ENCODE measurements at regions not wholly inside any gene's neighbourhood (a gene's known extent, or its start where the extent isn't known, plus 50 kb on each side); places are given as distances from the start of the nearest gene placed in this dataset.

- DNase-seq (ENCODE audit: low spot score in 2 of 2), result no peak
- intact Hi-C loops (cut with DNase I), result no loop called here
- Histone ChIP-seq H3K27ac (no peak overlapping the region), H3K9me3 (no peaks in the 10 kb centered on the region), H3K4me1 (no peaks in the 10 kb centered on the region), H3K4me3 (no peak overlapping the region), H3K27me3 (no peaks in the 10 kb centered on the region), H3K36me3 (no peaks in the 10 kb centered on the region)
- TF ChIP-seq CTCF (IDR thresholded peaks at IDR 0.05), result no peak
Observed at GRCh38 chr2:19235308-19235707, 123.1 kb downstream of the OSR1 start.

- Histone ChIP-seq H3K4me1 (no peaks in the 10 kb centered on the region), H3K27ac (no peak overlapping the region), H3K27me3 (no peaks in the 10 kb centered on the region), H3K9me3 (no peaks in the 10 kb centered on the region), H3K36me3 (no peaks in the 10 kb centered on the region), H3K4me3 (no peak overlapping the region)
- TF ChIP-seq CTCF (IDR thresholded peaks at IDR 0.05), result no peak
- intact Hi-C loops (cut with DNase I), result no loop called here
- no peak for DNase-seq (ENCODE audit: low spot score in 2 of 2)
Observed at GRCh38 chr2:19232312-19232711, 126.1 kb downstream of the OSR1 start.

GRCh38 chr2:19231625-19232024, 126.8 kb downstream of the OSR1 start:
- no peak for DNase-seq (ENCODE audit: low spot score in 2 of 2)
- no peak overlapping the region for H3K27ac ChIP-seq
- no peaks in the 10 kb centered on the region for H3K4me1 ChIP-seq
- intact Hi-C loops (cut with DNase I), result no loop called here
- no peak for TF ChIP-seq CTCF (IDR thresholded peaks at IDR 0.05)
- H3K4me3 ChIP-seq, result no peak overlapping the region
- H3K9me3 ChIP-seq, result no peaks in the 10 kb centered on the region
- H3K36me3 ChIP-seq, result no peaks in the 10 kb centered on the region
- no peaks in the 10 kb centered on the region for H3K27me3 ChIP-seq

GRCh38 chr2:19230626-19231025, 127.8 kb downstream of the OSR1 start:
- no peak for DNase-seq (ENCODE audit: low spot score in 2 of 2)
- Histone ChIP-seq H3K27ac (no peak overlapping the region), H3K27me3 (no peaks in the 10 kb centered on the region), H3K4me1 (no peaks in the 10 kb centered on the region), H3K36me3 (no peaks in the 10 kb centered on the region), H3K9me3 (no peaks in the 10 kb centered on the region), H3K4me3 (no peak overlapping the region)
- no peak for TF ChIP-seq CTCF (IDR thresholded peaks at IDR 0.05)
- intact Hi-C loops (cut with DNase I), result no loop called here

- no peak for TF ChIP-seq CTCF (IDR thresholded peaks at IDR 0.05)
- intact Hi-C loops (cut with DNase I), result no loop called here
- Histone ChIP-seq H3K9me3 (no peaks in the 10 kb centered on the region), H3K27ac (no peak overlapping the region), H3K27me3 (no peaks in the 10 kb centered on the region), H3K4me1 (no peaks in the 10 kb centered on the region), H3K4me3 (no peak overlapping the region), H3K36me3 (no peaks in the 10 kb centered on the region)
- no peak for DNase-seq (ENCODE audit: low spot score in 2 of 2)
Observed at GRCh38 chr2:19228715-19229114, 129.7 kb downstream of the OSR1 start.

- Histone ChIP-seq H3K27me3 (no peaks in the 10 kb centered on the region), H3K4me1 (no peaks in the 10 kb centered on the region), H3K4me3 (no peak overlapping the region), H3K36me3 (no peaks in the 10 kb centered on the region), H3K9me3 (no peaks in the 10 kb centered on the region), H3K27ac (no peak overlapping the region)
- no peak for TF ChIP-seq CTCF (IDR thresholded peaks at IDR 0.05)
- DNase-seq (ENCODE audit: low spot score in 2 of 2), result no peak
- intact Hi-C loops (cut with DNase I), result no loop called here
Observed at GRCh38 chr2:19228181-19228593, 130.2 kb downstream of the OSR1 start.
